Activated CD4-positive, alpha-beta T cell treated with anti-CD3 and anti-CD28 coated beads, Interleukin-2, amount 50 U/mL, for 16 hours (primary cell): ENCODE measurements at regions not wholly inside any gene's neighbourhood (a gene's known extent, or its start where the extent isn't known, plus 50 kb on each side); places are given as distances from the start of the nearest gene placed in this dataset.

ENCODE experiments used
- DNase-seq: peaks from one replicate; pipeline ENCODE4 v3.0.0-alpha.2; 2020

- no peak for DNase-seq
These were observed 514.7 kb downstream of the PLPP3 start for GRCh38 chr1:56064705-56065104.

DNA sequence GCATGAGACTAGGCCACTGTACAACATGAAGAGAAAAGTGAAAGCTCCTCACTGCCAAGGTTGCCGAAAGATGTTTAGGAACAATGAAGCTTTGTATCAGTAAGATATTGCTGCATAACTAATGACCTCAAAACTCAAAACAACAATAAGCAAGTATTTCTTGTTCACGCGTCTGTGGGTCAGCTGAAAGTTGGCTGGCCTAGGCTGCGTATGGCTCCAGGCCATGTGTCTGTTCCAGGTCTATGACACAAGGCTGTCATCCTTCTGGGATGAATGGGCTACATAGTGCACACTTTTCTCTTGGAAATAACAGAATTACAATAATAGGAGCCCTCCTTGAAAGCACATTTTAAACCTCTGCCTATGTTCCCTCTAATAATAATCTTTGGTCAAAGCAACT is 515.9 kb downstream of the PLPP3 start:
- no peak for DNase-seq

- DNase-seq: no peak
These were observed 516.7 kb downstream of the PLPP3 start for GRCh38 chr1:56062625-56063024.

- DNase-seq: no peak
These were observed 517.5 kb downstream of the PLPP3 start for GRCh38 chr1:56061824-56062223.

GRCh38 chr1:56060906-56061305 is 518.5 kb downstream of the PLPP3 start:
- DNase-seq: no peak

GRCh38 chr1:56057466-56058405 is 521.6 kb downstream of the PLPP3 start:
- no peak for DNase-seq

DNA sequence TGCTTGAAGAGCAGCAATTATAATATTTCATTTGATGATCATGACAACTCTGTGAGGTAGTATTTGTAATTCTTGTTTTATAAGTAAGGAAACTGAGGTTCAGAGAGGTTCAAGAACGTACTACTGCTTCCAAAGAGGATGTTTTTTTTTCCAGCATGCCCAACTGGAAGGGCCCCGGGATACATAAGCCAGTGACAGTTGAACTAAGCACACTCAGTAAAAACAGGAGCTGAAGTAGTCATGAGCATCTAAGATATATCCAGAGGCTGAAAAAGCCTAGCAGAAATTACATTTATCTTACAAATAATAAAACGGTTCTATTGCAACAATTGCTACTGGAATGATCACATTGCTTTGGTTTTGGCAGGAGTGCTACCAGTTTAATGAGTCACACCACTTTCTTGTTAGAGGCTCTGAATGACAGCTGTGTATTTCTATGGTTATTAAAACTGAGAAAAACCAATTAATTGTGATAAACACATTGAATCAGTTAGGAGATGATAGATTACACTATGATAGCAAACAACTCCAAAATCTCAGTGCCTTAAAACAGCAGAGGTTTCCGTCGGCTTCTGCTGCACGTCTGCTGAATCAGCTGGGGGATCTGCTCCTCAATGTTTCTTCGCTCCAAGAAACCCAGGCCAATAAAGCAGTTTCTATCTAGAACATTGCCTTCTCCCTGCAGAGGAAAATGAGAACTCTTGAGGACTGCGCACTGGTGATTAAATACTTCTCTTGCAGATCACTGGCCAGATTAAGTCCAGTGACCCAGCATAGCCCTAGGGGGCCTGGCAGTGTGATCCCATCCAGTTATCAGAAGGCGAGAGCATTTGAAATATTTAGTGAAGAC is 522.7 kb downstream of the PLPP3 start:
- DNase-seq: no peak

GRCh38 chr1:56054959-56055358 is 524.4 kb downstream of the PLPP3 start:
- no peak for DNase-seq

- no peak for DNase-seq
These were observed 527.3 kb downstream of the PLPP3 start for GRCh38 chr1:56052041-56052440.

DNA sequence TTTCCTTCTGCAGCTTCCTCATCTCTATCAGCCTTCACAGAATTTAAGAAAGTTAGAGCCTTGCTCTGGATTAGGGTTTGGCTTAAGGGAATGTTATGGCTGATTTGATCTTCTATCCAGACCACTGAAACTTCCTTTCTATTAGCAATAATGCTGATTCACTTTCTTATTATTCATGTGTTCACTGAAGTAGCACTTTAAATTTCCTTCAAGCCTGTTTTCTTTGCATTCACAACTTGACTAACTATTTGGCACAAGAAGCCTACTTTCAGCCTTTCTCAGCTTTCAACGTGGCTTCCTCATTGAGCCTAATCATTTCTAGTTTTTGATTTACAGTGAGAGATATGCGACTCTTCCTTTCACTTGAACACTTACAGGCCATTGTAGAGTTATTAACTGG is 528.5 kb downstream of the PLPP3 start:
- DNase-seq: no peak

DNA sequence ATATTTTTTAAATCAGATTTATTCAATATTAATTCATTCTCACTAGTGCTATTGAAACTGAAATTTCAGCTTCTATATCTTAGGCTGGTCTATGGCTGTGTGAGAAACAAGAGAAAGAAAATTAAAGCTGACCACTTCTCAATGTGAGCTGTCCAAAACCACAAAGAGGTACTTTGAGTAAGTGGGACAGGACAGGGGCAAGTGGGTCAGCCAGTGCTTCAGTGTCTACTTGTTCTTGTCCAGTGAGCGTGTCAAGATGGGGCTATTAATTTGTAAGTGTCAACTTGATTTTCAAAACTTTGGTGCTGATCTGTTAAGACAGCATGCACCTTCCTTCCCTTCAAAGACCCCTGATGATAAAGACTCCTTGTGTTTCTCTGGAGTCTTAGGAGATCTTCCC is 533.9 kb downstream of the PLPP3 start:
- no peak for DNase-seq

DNA sequence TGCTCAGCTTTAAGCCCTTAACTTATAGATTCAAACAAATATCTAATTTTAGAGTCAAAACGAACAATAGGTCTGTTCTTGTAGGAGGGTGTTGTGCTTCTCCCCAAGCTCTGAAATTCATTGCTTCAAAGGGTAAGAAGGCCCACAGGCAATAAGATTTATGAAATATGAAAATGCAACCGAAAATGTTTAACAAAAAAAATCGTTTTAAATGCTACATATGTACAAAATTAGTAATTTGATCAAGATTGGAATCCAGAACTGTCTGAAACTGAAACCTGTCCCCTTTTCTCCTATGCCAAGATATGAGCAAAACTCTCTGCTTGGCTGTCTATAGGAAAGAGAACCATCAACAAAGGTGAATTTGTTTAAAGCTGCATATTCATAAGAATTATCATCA is 534.3 kb downstream of the PLPP3 start:
- DNase-seq: no peak

- no peak for DNase-seq
These were observed 542.9 kb downstream of the PLPP3 start for GRCh38 chr1:56036479-56036878.

DNA sequence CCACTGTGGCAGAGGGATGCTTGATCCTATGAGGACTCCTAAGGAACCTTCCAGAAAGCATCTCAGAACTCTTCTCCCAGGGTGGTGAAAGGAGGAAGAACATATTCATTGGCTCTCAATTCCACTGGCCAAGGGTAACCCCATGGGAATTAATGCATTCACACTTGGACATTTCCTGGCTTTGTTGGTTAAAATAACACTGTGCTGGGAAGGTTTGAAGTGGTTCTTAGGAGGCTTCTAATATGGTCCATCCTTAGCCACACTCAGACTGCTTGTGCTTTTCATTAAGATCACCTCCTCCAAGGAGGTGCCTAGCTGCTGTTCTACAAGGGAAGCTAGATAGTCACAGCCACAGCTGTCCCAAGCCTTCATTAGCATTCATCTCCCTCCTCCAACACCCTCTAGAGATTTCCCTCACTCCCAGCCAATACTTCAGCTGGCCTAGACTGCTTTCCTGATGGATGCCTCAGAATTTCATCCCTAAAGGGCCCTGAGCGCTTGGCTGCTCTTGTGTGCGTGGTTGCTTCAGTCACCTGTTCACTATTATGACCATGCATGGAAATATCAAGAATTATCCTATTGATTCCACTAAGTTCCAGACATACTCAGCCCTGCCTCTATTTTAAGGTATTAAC is 544.4 kb downstream of the PLPP3 start:
- DNase-seq: no peak

DNA sequence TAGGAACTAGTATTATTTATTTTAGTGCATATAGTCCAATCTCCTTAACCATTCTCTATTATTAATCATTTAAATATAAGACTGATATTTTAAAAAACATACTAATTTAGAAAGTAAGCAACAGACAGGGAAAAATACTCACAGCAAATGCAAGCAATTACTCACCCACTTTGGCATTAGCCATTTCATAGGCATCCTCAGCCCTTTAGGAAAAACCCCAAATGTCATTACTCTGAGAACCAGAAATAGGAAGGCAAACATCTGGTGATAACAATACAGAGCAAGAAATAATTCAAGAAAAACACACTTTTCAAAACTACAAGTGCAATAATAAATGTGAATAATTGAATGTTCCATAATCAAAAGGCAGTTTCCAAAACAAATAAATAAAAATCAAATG is 545.1 kb downstream of the PLPP3 start:
- no peak for DNase-seq

- DNase-seq: no peak
These were observed 545.9 kb downstream of the PLPP3 start for GRCh38 chr1:56033321-56034037.

GRCh38 chr1:56032096-56032676 is 547.2 kb downstream of the PLPP3 start:
- no peak for DNase-seq

GRCh38 chr1:56031001-56031400 is 548.4 kb downstream of the PLPP3 start:
- DNase-seq: no peak

- no peak for DNase-seq
These were observed 549.9 kb downstream of the PLPP3 start for GRCh38 chr1:56029319-56030003.

DNA sequence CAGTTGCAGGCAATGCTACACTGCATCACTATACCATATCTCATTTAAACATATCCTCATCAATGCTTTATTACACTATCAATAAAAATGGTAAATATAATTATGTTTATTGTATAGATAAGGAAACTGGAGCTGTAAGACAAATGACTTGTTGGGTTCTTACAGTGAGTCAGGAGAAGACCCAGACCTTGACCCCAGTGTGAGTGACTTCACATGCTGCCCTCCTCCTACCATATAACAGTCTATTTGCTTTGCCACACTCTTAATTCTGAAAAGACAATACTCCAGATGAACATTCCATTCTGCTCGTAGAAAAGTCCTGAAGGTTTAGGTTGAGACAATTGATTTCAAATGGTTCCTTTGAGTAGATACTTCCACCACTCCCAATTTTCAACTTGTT is 550.5 kb downstream of the PLPP3 start:
- DNase-seq: no peak

GRCh38 chr1:56028244-56028643 is 551.1 kb downstream of the PLPP3 start:
- DNase-seq: no peak

GRCh38 chr1:56025942-56026341 is 553.4 kb downstream of the PLPP3 start:
- no peak for DNase-seq
